ENCODE measurements at regions not wholly inside any gene's neighbourhood (a gene's known extent, or its start where the extent isn't known, plus 50 kb on each side); places are given as distances from the start of the nearest gene placed in this dataset.

- no peak overlapping the region for H3K9ac ChIP-seq (ENCODE audit: low read depth, low read length)
- H3K27me3 ChIP-seq (ENCODE audit: insufficient read depth, low read length, poor library complexity) = no peaks in the 10 kb centered on the region
- H3K9me3 ChIP-seq (ENCODE audit: insufficient read depth, low read length, severe bottlenecking) = no peaks in the 10 kb centered on the region
- no peaks in the 10 kb centered on the region for H4K20me1 ChIP-seq (ENCODE audit: insufficient read depth, low read length)
- no peak for TF ChIP-seq EZH2 (IDR thresholded peaks at IDR 0.05; ENCODE audit: borderline replicate concordance, low read depth, low read length, severe bottlenecking)
- TF ChIP-seq, protein P1, sequence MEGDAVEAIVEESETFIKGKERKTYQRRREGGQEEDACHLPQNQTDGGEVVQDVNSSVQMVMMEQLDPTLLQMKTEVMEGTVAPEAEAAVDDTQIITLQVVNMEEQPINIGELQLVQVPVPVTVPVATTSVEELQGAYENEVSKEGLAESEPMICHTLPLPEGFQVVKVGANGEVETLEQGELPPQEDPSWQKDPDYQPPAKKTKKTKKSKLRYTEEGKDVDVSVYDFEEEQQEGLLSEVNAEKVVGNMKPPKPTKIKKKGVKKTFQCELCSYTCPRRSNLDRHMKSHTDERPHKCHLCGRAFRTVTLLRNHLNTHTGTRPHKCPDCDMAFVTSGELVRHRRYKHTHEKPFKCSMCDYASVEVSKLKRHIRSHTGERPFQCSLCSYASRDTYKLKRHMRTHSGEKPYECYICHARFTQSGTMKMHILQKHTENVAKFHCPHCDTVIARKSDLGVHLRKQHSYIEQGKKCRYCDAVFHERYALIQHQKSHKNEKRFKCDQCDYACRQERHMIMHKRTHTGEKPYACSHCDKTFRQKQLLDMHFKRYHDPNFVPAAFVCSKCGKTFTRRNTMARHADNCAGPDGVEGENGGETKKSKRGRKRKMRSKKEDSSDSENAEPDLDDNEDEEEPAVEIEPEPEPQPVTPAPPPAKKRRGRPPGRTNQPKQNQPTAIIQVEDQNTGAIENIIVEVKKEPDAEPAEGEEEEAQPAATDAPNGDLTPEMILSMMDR (IDR thresholded peaks at IDR 0.05; ENCODE audit: borderline replicate concordance, extremely low read depth, low read length, poor library complexity, severe bottlenecking) = no peak
- no peak for ATAC-seq (ENCODE audit: insufficient read depth, low read depth)
- H3K4me1 ChIP-seq (ENCODE audit: insufficient read depth, low read length) = no peaks in the 10 kb centered on the region
- H3K27ac ChIP-seq (ENCODE audit: low read length) = no peak overlapping the region
- H3K79me2 ChIP-seq (ENCODE audit: insufficient read depth, low read length) = no peaks in the 10 kb centered on the region
- no peak overlapping the region for H3K4me2 ChIP-seq (ENCODE audit: insufficient read depth, low read length)
- H3K4me3 ChIP-seq (ENCODE audit: low read depth in 1 of 2, low read length in 2 of 2) = no peak overlapping the region
- H3K36me3 ChIP-seq (ENCODE audit: insufficient read depth, low read length) = no peaks in the 10 kb centered on the region
- no peak overlapping the region for H2AFZ ChIP-seq (ENCODE audit: low read depth, low read length)
- DNase-seq = no peak
These were observed 93.5 kb upstream of the ARRDC4 start for GRCh38 chr15:97866959-97867358.

DNA sequence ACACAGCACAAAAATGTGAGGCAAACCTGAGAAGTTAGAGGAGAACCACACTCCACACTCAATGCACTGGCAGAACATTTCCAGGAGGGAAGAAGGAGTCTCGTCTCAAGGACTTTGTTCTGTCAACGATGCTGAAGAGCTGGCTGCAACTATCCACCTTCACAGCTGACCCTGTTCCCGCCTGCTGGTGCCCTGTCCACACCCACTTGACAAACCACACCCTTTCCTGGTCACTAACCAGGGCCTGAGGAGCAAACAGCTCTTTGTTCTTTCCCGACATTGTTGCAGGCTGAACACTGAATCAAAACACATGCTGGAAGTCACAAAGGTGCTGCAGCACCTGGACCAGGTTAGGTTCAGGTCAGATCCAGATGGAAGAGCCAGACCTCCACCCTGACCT, 92.6 kb upstream of the ARRDC4 start:
- DNase-seq (no peak), ATAC-seq (ENCODE audit: insufficient read depth, low read depth) (no peak)
- no peak overlapping the region for H3K4me3 ChIP-seq (ENCODE audit: low read depth in 1 of 2, low read length in 2 of 2)
- no peaks in the 10 kb centered on the region for H3K79me2 ChIP-seq (ENCODE audit: insufficient read depth, low read length)
- H3K4me1 ChIP-seq (ENCODE audit: insufficient read depth, low read length) = no peaks in the 10 kb centered on the region
- H3K9ac ChIP-seq (ENCODE audit: low read depth, low read length) = no peak overlapping the region
- TF ChIP-seq EZH2 (IDR thresholded peaks at IDR 0.05; ENCODE audit: borderline replicate concordance, low read depth, low read length, severe bottlenecking) = no peak
- TF ChIP-seq, protein P1 (IDR thresholded peaks at IDR 0.05; ENCODE audit: borderline replicate concordance, extremely low read depth, low read length, poor library complexity, severe bottlenecking) = no peak
- no peak overlapping the region for H3K4me2 ChIP-seq (ENCODE audit: insufficient read depth, low read length)
- H3K27me3 ChIP-seq (ENCODE audit: insufficient read depth, low read length, poor library complexity) = no peaks in the 10 kb centered on the region
- no peak overlapping the region for H2AFZ ChIP-seq (ENCODE audit: low read depth, low read length)
- H4K20me1 ChIP-seq (ENCODE audit: insufficient read depth, low read length) = no peaks in the 10 kb centered on the region
- no peak overlapping the region for H3K27ac ChIP-seq (ENCODE audit: low read length)
- H3K36me3 ChIP-seq (ENCODE audit: insufficient read depth, low read length) = no peaks in the 10 kb centered on the region
- no peaks in the 10 kb centered on the region for H3K9me3 ChIP-seq (ENCODE audit: insufficient read depth, low read length, severe bottlenecking)

GRCh38 chr15:97868981-97869380, 91.5 kb upstream of the ARRDC4 start:
- Histone ChIP-seq H3K27me3 (ENCODE audit: insufficient read depth, low read length, poor library complexity) (no peaks in the 10 kb centered on the region), H3K79me2 (ENCODE audit: insufficient read depth, low read length) (no peaks in the 10 kb centered on the region), H3K9ac (ENCODE audit: low read depth, low read length) (no peak overlapping the region), H3K36me3 (ENCODE audit: insufficient read depth, low read length) (no peaks in the 10 kb centered on the region), H3K9me3 (ENCODE audit: insufficient read depth, low read length, severe bottlenecking) (no peaks in the 10 kb centered on the region), H2AFZ (ENCODE audit: low read depth, low read length) (no peak overlapping the region), H3K4me3 (ENCODE audit: low read depth in 1 of 2, low read length in 2 of 2) (no peak overlapping the region), H3K4me2 (ENCODE audit: insufficient read depth, low read length) (no peak overlapping the region), H4K20me1 (ENCODE audit: insufficient read depth, low read length) (no peaks in the 10 kb centered on the region), H3K4me1 (ENCODE audit: insufficient read depth, low read length) (no peaks in the 10 kb centered on the region), H3K27ac (ENCODE audit: low read length) (no peak overlapping the region)
- ATAC-seq (ENCODE audit: insufficient read depth, low read depth) (no peak), DNase-seq (no peak)
- TF ChIP-seq EZH2 (IDR thresholded peaks at IDR 0.05; ENCODE audit: borderline replicate concordance, low read depth, low read length, severe bottlenecking) = no peak
- TF ChIP-seq, protein P1 (IDR thresholded peaks at IDR 0.05; ENCODE audit: borderline replicate concordance, extremely low read depth, low read length, poor library complexity, severe bottlenecking) = no peak

- Histone ChIP-seq H3K9me3 (ENCODE audit: insufficient read depth, low read length, severe bottlenecking) (no peaks in the 10 kb centered on the region), H2AFZ (ENCODE audit: low read depth, low read length) (no peak overlapping the region)
- no peak for TF ChIP-seq EZH2 (IDR thresholded peaks at IDR 0.05; ENCODE audit: borderline replicate concordance, low read depth, low read length, severe bottlenecking)
- TF ChIP-seq, protein P1 (IDR thresholded peaks at IDR 0.05; ENCODE audit: borderline replicate concordance, extremely low read depth, low read length, poor library complexity, severe bottlenecking) = no peak
These were observed 89.7 kb upstream of the ARRDC4 start for GRCh38 chr15:97870771-97871170.

More at GRCh38 chr15:97870771-97871170, 89.7 kb upstream of the ARRDC4 start:
- Histone ChIP-seq H3K4me1 (ENCODE audit: insufficient read depth, low read length) (no peaks in the 10 kb centered on the region), H3K4me3 (ENCODE audit: low read depth in 1 of 2, low read length in 2 of 2) (no peak overlapping the region), H3K79me2 (ENCODE audit: insufficient read depth, low read length) (no peaks in the 10 kb centered on the region), H3K9ac (ENCODE audit: low read depth, low read length) (no peak overlapping the region), H3K27ac (ENCODE audit: low read length) (no peak overlapping the region), H3K4me2 (ENCODE audit: insufficient read depth, low read length) (no peak overlapping the region), H3K36me3 (ENCODE audit: insufficient read depth, low read length) (no peaks in the 10 kb centered on the region), H4K20me1 (ENCODE audit: insufficient read depth, low read length) (no peaks in the 10 kb centered on the region), H3K27me3 (ENCODE audit: insufficient read depth, low read length, poor library complexity) (no peaks in the 10 kb centered on the region)
- DNase-seq (no peak), ATAC-seq (ENCODE audit: insufficient read depth, low read depth) (no peak)
